Neuronal stem cell (in vitro differentiated cells): ENCODE measurements at regions not wholly inside any gene's neighbourhood (a gene's known extent, or its start where the extent isn't known, plus 50 kb on each side); places are given as distances from the start of the nearest gene placed in this dataset.

ENCODE experiments used
- DNase-seq: peaks from one replicate; pipeline ENCODE4 v3.0.0-alpha.2; 2013; ENCODE audit warnings: low spot score
- H2AFZ ChIP-seq: one replicate; pipeline ENCODE4 v1.6.1; 2013; ENCODE audit warnings: mild to moderate bottlenecking, low read length, inconsistent platforms
- H2AK5ac ChIP-seq: 2 replicates; pipeline ENCODE4 v1.6.1; 2013; ENCODE audit warnings: low read depth, mild to moderate bottlenecking, inconsistent platforms, low read length, moderate library complexity, mixed read lengths
- H2BK120ac ChIP-seq: 2 replicates; pipeline ENCODE4 v1.6.1; 2013; ENCODE audit warnings: low read depth, mild to moderate bottlenecking, inconsistent platforms, low read length, moderate library complexity, mixed read lengths
- H2BK12ac ChIP-seq: one replicate; pipeline ENCODE4 v1.6.1; 2013; ENCODE audit warnings: low read length, inconsistent platforms
- H2BK15ac ChIP-seq: 2 replicates; pipeline ENCODE4 v1.6.1; 2013; ENCODE audit warnings: mild to moderate bottlenecking, low read length, inconsistent platforms, mixed read lengths
- H2BK5ac ChIP-seq: one replicate; pipeline ENCODE4 v1.6.1; 2013; ENCODE audit warnings: inconsistent platforms, mild to moderate bottlenecking, low read length, moderate library complexity
- H3K14ac ChIP-seq: one replicate; pipeline ENCODE4 v1.6.1; 2013; ENCODE audit warnings: low read length, inconsistent platforms
- H3K18ac ChIP-seq: 2 replicates; pipeline ENCODE4 v1.6.1; 2013; ENCODE audit warnings: low read length, inconsistent platforms
- H3K23ac ChIP-seq: 2 replicates; pipeline ENCODE4 v1.6.1; 2013; ENCODE audit warnings: low read depth, mild to moderate bottlenecking, mixed read lengths, low read length, inconsistent platforms; ENCODE audit not compliant: poor library complexity
- H3K27ac ChIP-seq: replicated peaks from 3 replicates; pipeline ENCODE4 v1.5.1; 2013; ENCODE audit warnings: low read length, inconsistent platforms
- H3K27me3 ChIP-seq, 3 experiments: 2 replicates each; pipeline ENCODE4 v1.6.1; 2013; ENCODE audit warnings: low read length in 3 of 3, mild to moderate bottlenecking in 2 of 3, inconsistent platforms in 1 of 3, low read depth in 1 of 3, mixed read lengths in 1 of 3, moderate library complexity in 1 of 3; ENCODE audit not compliant: control insufficient read depth in 3 of 3, insufficient read depth in 3 of 3
- H3K36me3 ChIP-seq, 2 donors: replicated peaks in 1 of 2; 2 replicates each; pipeline ENCODE4 v1.6.1; 2013; ENCODE audit warnings: low read length in 2 of 2; ENCODE audit not compliant: control insufficient read depth in 2 of 2, insufficient read depth in 2 of 2
- H3K4ac ChIP-seq: 2 replicates; pipeline ENCODE4 v1.6.1; 2013; ENCODE audit warnings: inconsistent platforms, mild to moderate bottlenecking, low read length, moderate library complexity
- H3K4me1 ChIP-seq, 2 donors: 1 replicate in 1 of 2; 2 replicates in 1 of 2; pipeline ENCODE4 v1.6.1; 2013; ENCODE audit warnings: low read length in 2 of 2, low read depth in 1 of 2; ENCODE audit not compliant: control insufficient read depth in 2 of 2, insufficient read depth in 1 of 2
- H3K4me2 ChIP-seq: one replicate; pipeline ENCODE4 v1.6.1; 2013; ENCODE audit warnings: mild to moderate bottlenecking, low read length, inconsistent platforms; ENCODE audit not compliant: insufficient read depth, poor library complexity, severe bottlenecking
- H3K4me3 ChIP-seq, 2 donors: 2 replicates each; pipeline ENCODE4 v1.5.1; 2013; ENCODE audit warnings: low read length in 2 of 2, mild to moderate bottlenecking in 2 of 2, inconsistent platforms in 1 of 2, moderate library complexity in 1 of 2
- H3K79me1 ChIP-seq: one replicate; pipeline ENCODE4 v1.6.1; 2013; ENCODE audit warnings: low read depth, mild to moderate bottlenecking, inconsistent platforms, low read length, moderate library complexity
- H3K9ac ChIP-seq: one replicate; pipeline ENCODE4 v1.6.1; 2013; ENCODE audit warnings: mild to moderate bottlenecking, low read depth, low read length, inconsistent platforms; ENCODE audit not compliant: poor library complexity
- H3K9me3 ChIP-seq, 2 donors: replicated peaks in 1 of 2; 2 replicates each; pipeline versions ENCODE3 to v1.6.1; 2013; ENCODE audit warnings: low read length in 2 of 2, mild to moderate bottlenecking in 2 of 2, inconsistent platforms in 1 of 2, low read depth in 1 of 2, mixed read lengths in 1 of 2, moderate library complexity in 1 of 2; ENCODE audit not compliant: control insufficient read depth in 2 of 2, insufficient read depth in 1 of 2
- H4K8ac ChIP-seq: one replicate; pipeline ENCODE4 v1.6.1; 2013; ENCODE audit warnings: low read depth, mild to moderate bottlenecking, inconsistent platforms, low read length, moderate library complexity
- H4K91ac ChIP-seq: one replicate; pipeline ENCODE4 v1.6.1; 2013; ENCODE audit warnings: low read length, low read depth, mild to moderate bottlenecking, inconsistent platforms; ENCODE audit not compliant: poor library complexity
- WGBS, 2 donors: extraction: QIAGEN DNeasy Blood & Tissue Kit; methylation state at CpG; one replicate each; pipeline ENCODE4 v1.1.7; 2013; ENCODE audit warnings: missing lambda C conversion rate in 2 of 2, mixed read lengths in 1 of 2; ENCODE audit not compliant: insufficient read length in 2 of 2, insufficient replicate concordance in 1 of 2; ENCODE audit errors: extremely low coverage in 2 of 2; 5-methylcytosine and 5-hydroxymethylcytosine counted together

DNA sequence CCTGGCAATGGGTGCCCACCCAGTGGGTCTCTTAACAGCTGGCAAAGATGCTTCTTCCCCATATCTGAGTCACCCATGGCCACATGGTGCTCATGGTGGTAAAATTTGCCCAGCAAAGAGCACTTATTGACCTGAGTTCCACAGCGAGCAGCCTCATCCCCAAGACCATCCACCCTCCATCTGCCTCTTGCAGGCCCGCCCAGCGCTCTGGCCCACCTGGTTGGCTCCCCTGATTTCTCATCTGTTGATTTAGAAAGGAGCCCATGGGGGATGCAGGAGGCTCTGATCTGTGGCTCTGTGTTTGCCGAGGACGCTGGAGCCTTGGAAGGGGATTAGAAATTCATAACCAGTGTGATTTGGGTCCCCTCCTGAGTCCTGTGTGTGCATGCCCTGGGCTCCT lies 657.5 kb downstream of the PTPRU start:
- no peaks in the 10 kb centered on the region for H3K27me3 ChIP-seq
- no peak overlapping the region for H2AFZ ChIP-seq
- WGBS, 2 donors: no CpG with 5 or more reads among the region's 5 CpGs

DNA sequence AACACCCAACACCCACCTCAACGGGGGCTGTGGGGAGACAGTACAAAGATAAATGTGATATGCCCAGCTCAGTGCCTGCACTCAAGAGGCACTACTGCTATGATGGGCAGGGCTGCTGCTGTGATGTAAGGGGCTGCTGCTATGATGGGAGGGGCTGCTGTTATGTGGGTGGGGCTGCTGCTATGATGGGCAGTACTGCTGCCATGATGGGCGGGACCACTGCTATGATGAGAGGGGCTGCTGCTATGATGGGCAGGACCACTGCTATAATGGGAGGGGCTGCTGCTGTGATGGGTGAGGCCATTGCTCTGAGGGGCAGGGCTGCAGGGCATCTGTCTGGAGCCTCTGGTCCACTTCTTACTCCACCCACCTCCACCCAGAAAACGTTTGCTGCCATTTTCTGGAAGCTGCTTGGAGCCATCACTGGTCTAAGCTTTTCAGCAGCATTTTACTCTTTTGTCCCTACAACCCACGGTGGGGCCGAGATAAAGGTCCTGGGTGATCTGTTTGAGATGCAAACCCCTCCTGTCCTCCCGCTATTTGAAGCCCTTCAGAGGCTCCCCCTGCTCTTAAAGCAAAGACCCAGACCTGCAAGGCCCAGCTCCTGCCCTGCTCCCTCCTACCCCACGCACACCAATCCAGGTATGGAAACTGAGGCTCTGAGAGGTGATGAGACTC lies 656.9 kb downstream of the PTPRU start:
- H3K18ac ChIP-seq: peak overlapping the region; percentile 46
- no peaks in the 10 kb centered on the region for H3K27me3 ChIP-seq
- H4K91ac ChIP-seq: no peak overlapping the region
- H3K4me1 ChIP-seq: no peaks in the 10 kb centered on the region
- H3K9ac ChIP-seq: peak overlapping the region; percentile 44
- peak overlapping the region; percentile 86 for H3K4ac ChIP-seq
- H3K4me3 ChIP-seq: no peak overlapping the region
- no peak overlapping the region for H3K4me2 ChIP-seq
- H2BK120ac ChIP-seq: no peak overlapping the region
- no peaks in the 10 kb centered on the region for H3K9me3 ChIP-seq
- DNase-seq: no peak
- H3K79me1 ChIP-seq: no peaks in the 10 kb centered on the region
- H3K23ac ChIP-seq: no peak overlapping the region
- H2AK5ac ChIP-seq: no peak overlapping the region
- no peak overlapping the region for H3K14ac ChIP-seq
- peak overlapping the region; percentile 74 for H4K8ac ChIP-seq
- no peak overlapping the region for H3K27ac ChIP-seq
- H2BK12ac ChIP-seq: no peak overlapping the region
- no CpG with 5 or more reads among the region's 7 CpGs for WGBS, 2 donors
- H2BK5ac ChIP-seq: no peak overlapping the region
- H2AFZ ChIP-seq: no peak overlapping the region
- no peak overlapping the region for H2BK15ac ChIP-seq
- H3K36me3 ChIP-seq: no peaks in the 10 kb centered on the region

More for the DNA sequence above, 657.5 kb downstream of the PTPRU start:
- H2AK5ac ChIP-seq: no peak overlapping the region
- H3K9me3 ChIP-seq: no peaks in the 10 kb centered on the region
- no peak overlapping the region for H3K4me2 ChIP-seq
- H3K4me1 ChIP-seq: no peaks in the 10 kb centered on the region
- H3K79me1 ChIP-seq: no peaks in the 10 kb centered on the region
- no peak overlapping the region for H2BK12ac ChIP-seq
- H2BK5ac ChIP-seq: no peak overlapping the region
- H3K36me3 ChIP-seq: no peaks in the 10 kb centered on the region
- DNase-seq: no peak
- no peak overlapping the region for H3K9ac ChIP-seq
- no peak overlapping the region for H3K23ac ChIP-seq
- no peak overlapping the region for H3K14ac ChIP-seq
- peak overlapping the region; percentile 41 for H2BK15ac ChIP-seq
- H2BK120ac ChIP-seq: no peak overlapping the region
- H4K8ac ChIP-seq: no peak overlapping the region
- H3K18ac ChIP-seq: peak overlapping the region; percentile 46
- H4K91ac ChIP-seq: no peak overlapping the region
- no peak overlapping the region for H3K27ac ChIP-seq
- H3K4ac ChIP-seq: no peak overlapping the region
- H3K4me3 ChIP-seq: no peak overlapping the region

DNA sequence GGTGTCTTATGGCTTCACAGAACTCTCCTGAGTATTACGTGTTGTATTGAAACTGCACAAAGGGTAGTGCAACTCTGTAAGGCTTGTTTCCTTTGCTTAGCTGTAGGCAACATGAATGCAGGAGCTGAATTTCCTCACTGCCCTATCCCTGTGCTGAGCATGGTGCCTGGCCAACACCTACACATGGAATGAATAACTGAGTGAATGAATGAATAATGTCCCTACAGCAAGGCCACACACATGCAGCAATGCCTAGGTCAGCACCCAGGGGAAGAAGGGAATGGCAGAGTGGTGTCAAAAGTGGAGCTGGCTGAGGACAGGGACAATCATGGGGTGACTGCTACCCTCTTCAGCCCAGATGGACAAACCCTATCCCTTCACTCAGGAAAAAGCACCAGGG lies 655.9 kb downstream of the PTPRU start:
- Histone ChIP-seq H3K27ac (no peak overlapping the region), H2BK5ac (no peak overlapping the region), H2BK120ac (no peak overlapping the region), H3K23ac (no peak overlapping the region), H3K4me2 (no peak overlapping the region), H3K79me1 (no peaks in the 10 kb centered on the region), H2BK12ac (no peak overlapping the region), H2AFZ (no peak overlapping the region), H3K27me3 (no peaks in the 10 kb centered on the region), H3K4me3 (no peak overlapping the region), H3K9me3 (no peaks in the 10 kb centered on the region), H2AK5ac (no peak overlapping the region), H3K9ac (no peak overlapping the region), H4K91ac (no peak overlapping the region), H3K4ac (no peak overlapping the region), H4K8ac (no peak overlapping the region), H2BK15ac (no peak overlapping the region), H3K36me3 (no peaks in the 10 kb centered on the region), H3K14ac (no peak overlapping the region), H3K18ac (no peak overlapping the region), H3K4me1 (no peaks in the 10 kb centered on the region)
- no peak for DNase-seq
- WGBS, 2 donors: no CpG with 5 or more reads among the region's 1 CpG

DNA sequence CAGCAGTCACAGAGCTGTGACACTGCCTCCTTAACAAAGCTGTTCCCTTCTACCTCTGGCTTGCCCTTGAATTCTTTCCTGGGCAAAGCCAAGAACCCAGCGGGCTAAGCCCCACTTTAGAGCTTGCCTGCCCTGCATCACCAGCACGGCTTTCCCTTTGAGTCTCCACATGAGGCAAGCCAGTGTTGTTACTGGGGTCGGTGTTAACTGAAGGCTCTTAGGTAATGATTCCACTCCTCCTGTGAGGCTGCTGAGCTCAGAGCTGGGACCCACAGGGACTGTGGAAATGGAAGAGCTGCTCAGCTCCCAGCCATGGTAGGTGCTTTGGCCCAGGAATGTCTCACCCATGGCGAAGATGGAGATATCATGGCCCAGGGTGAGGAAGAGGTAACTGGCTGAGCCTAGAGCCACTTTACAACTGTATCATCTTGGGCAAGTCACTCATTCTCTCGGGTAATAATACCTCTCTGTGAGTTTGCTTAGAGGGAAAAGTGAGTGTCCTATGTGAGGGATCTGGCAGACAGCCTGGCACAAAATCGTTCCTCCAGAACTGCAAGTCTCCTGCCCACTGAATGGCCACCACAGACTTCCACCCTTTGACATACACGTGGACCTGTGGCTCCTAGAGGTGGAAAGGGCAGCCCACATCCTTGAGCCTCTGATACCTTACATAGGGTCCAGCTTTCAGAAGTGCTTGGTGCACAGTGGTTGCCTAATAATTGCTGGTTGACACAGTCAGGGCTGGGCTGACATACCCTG lies 654.1 kb downstream of the PTPRU start:
- no peak overlapping the region for H3K14ac ChIP-seq
- H4K8ac ChIP-seq: no peak overlapping the region
- no peak overlapping the region for H4K91ac ChIP-seq
- no peaks in the 10 kb centered on the region for H3K9me3 ChIP-seq
- H3K18ac ChIP-seq: no peak overlapping the region
- no peak overlapping the region for H2BK15ac ChIP-seq
- H3K36me3 ChIP-seq: no peaks in the 10 kb centered on the region
- H3K23ac ChIP-seq: no peak overlapping the region
- H3K4me2 ChIP-seq: no peak overlapping the region
- no CpG with 5 or more reads among the region's 7 CpGs for WGBS, 2 donors
- H3K4me1 ChIP-seq: no peaks in the 10 kb centered on the region
- no peak overlapping the region for H3K4me3 ChIP-seq
- H3K79me1 ChIP-seq: no peaks in the 10 kb centered on the region
- no peak for DNase-seq
- no peak overlapping the region for H2BK120ac ChIP-seq
- no peak overlapping the region for H2BK12ac ChIP-seq
- H3K27ac ChIP-seq: no peak overlapping the region
- no peak overlapping the region for H3K9ac ChIP-seq
- H2BK5ac ChIP-seq: no peak overlapping the region
- no peaks in the 10 kb centered on the region for H3K27me3 ChIP-seq
- no peak overlapping the region for H2AK5ac ChIP-seq
- H2AFZ ChIP-seq: no peak overlapping the region
- no peak overlapping the region for H3K4ac ChIP-seq
